Thoracic aorta (tissue), 2 donors: ENCODE measurements at regions not wholly inside any gene's neighbourhood (a gene's known extent, or its start where the extent isn't known, plus 50 kb on each side); places are given as distances from the start of the nearest gene placed in this dataset.

Experiments
- ATAC-seq: fragments of 150-250 bp; one replicate; pipeline ENCODE4 v1.8.0; 2017; ENCODE audit warnings: low read depth; ENCODE audit not compliant: insufficient number of reproducible peaks, low FRiP score
- DNase-seq: peaks from one replicate; pipeline ENCODE4 v3.0.0-alpha.2; 2020; ENCODE audit warnings: low spot score
- H3K27ac ChIP-seq, 2 donors: fragments of 200-600 bp; sonication (generic); 1 replicate in 1 of 2; 2 replicates in 1 of 2; pipeline ENCODE4 v1.5.1; 2016; ENCODE audit warnings: mild to moderate bottlenecking in 2 of 2, moderate library complexity in 2 of 2
- H3K27me3 ChIP-seq: fragments of 200-600 bp; sonication (generic); replicated peaks from 2 replicates; pipeline ENCODE4 v1.6.0; 2016; ENCODE audit warnings: mild to moderate bottlenecking; ENCODE audit not compliant: insufficient read depth
- H3K36me3 ChIP-seq: fragments of 200-600 bp; sonication (generic); one replicate; pipeline ENCODE4 v1.5.1; 2016
- H3K4me1 ChIP-seq, 2 donors: fragments of 200-600 bp; sonication (generic); 1 replicate in 1 of 2; 2 replicates in 1 of 2; pipeline versions ENCODE4 v1.5.1 to v1.6.0; 2016; ENCODE audit warnings: low read depth in 2 of 2, mild to moderate bottlenecking in 1 of 2; ENCODE audit not compliant: control insufficient read depth in 1 of 2
- H3K4me3 ChIP-seq: fragments of 200-600 bp; sonication (generic); 2 replicates; pipeline ENCODE4 v1.5.1; 2016; ENCODE audit warnings: mild to moderate bottlenecking
- H3K9me3 ChIP-seq: fragments of 200-600 bp; sonication (generic); 2 replicates; pipeline ENCODE4 v1.5.1; 2016
- TF ChIP-seq, protein P1 (sequence below): fragments of 200-600 bp; sonication (generic); IDR thresholded peaks from one replicate; pipeline ENCODE4 v1.5.1; 2019; ENCODE audit warnings: antibody characterized with exemption

DNA sequence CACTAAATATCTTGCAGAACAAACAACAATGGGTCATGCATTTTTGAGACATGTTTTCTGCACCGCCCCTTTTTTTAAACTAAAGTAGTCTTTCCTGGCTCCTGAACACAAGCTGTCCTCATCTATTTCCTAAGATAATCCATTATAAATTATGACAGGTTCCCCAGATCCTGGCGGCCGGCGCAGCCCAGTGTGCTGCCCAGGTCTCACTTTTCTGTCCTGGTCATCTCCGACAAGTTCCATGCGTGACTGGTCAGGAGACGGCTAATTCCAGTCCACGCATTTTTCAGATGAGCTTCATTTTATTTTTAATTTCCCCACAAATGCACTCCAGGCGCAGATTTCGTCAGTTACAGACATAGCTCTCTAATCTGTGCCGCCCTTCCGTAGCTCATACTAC lies 92.9 kb upstream of the EGFLAM start:
- H3K9me3 ChIP-seq, result no peaks in the 10 kb centered on the region
- no peak overlapping the region for H3K4me3 ChIP-seq
- ATAC-seq (no peak), DNase-seq (no peak)
- no peaks in the 10 kb centered on the region for H3K27me3 ChIP-seq
- H3K27ac ChIP-seq, result no peak overlapping the region
- TF ChIP-seq, protein P1, sequence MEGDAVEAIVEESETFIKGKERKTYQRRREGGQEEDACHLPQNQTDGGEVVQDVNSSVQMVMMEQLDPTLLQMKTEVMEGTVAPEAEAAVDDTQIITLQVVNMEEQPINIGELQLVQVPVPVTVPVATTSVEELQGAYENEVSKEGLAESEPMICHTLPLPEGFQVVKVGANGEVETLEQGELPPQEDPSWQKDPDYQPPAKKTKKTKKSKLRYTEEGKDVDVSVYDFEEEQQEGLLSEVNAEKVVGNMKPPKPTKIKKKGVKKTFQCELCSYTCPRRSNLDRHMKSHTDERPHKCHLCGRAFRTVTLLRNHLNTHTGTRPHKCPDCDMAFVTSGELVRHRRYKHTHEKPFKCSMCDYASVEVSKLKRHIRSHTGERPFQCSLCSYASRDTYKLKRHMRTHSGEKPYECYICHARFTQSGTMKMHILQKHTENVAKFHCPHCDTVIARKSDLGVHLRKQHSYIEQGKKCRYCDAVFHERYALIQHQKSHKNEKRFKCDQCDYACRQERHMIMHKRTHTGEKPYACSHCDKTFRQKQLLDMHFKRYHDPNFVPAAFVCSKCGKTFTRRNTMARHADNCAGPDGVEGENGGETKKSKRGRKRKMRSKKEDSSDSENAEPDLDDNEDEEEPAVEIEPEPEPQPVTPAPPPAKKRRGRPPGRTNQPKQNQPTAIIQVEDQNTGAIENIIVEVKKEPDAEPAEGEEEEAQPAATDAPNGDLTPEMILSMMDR, result no peak
- no peaks in the 10 kb centered on the region for H3K36me3 ChIP-seq
- H3K4me1 ChIP-seq, result no peaks in the 10 kb centered on the region

DNA sequence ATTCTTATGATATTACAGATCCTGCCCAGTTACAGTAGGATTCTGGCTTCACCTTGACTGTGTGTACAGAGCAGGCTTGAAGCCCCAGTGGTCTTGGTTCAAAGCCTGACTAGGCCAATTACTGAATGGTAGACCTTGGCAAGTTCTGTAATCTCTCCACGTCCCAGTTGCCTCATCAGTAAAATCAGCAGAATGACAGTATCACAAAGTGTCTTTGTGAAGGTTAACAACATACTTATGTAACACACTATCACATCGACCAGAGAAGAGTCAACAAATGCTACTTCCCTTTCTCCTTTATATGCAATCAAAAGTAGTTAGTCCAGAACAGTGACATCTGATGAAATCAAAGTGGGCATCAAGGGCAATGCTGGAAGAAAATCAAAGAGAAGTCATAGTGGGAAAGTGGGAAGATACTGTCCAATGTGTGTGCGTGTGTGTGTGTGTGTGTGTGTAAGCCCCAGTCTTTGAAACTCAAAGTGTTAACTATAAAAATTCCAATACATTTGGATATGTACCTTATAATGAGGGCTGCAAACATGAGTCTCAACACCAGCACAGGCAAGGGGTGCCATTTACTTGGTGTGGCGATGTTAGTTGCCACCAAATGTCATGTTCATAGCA lies 93.5 kb upstream of the EGFLAM start:
- Histone ChIP-seq H3K4me1 (no peaks in the 10 kb centered on the region), H3K27ac (no peak overlapping the region), H3K4me3 (no peak overlapping the region), H3K9me3 (no peaks in the 10 kb centered on the region), H3K36me3 (no peaks in the 10 kb centered on the region), H3K27me3 (no peaks in the 10 kb centered on the region)
- TF ChIP-seq, protein P1, result no peak
- no peak for ATAC-seq
- no peak for DNase-seq

DNA sequence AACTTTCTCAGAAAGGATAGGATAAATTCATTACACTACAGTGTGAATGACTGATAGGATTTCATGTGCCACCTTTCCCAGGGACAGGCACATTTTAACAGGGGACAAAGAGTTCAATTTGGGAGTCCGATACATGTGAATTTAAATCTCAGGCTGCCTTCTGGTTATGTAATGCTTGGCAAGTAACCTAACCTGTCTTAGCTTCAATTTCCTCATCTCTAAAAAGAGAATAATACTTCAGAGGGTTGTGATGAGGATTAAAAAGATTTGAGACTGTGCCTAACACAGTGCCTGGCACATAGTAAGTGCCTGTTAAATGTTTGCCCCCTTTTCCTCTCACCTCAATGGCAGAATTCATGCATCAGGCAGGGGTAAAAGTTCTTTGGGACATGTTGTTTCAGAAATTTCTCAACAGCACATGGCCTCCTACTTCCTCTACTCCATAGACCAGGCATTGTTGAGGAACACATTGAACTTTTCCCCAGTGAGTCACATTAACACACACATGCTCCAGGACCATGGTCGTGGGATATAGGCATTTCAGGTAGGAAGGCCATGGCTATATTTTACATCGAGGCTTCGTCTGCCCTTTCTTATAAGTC lies 94.6 kb upstream of the EGFLAM start:
- ATAC-seq, result no peak
- H3K27ac ChIP-seq, result no peak overlapping the region
- no peak for DNase-seq
- no peaks in the 10 kb centered on the region for H3K9me3 ChIP-seq
- no peaks in the 10 kb centered on the region for H3K4me1 ChIP-seq
- H3K4me3 ChIP-seq, result no peak overlapping the region
- no peaks in the 10 kb centered on the region for H3K36me3 ChIP-seq
- no peaks in the 10 kb centered on the region for H3K27me3 ChIP-seq
- TF ChIP-seq, protein P1, result no peak

DNA sequence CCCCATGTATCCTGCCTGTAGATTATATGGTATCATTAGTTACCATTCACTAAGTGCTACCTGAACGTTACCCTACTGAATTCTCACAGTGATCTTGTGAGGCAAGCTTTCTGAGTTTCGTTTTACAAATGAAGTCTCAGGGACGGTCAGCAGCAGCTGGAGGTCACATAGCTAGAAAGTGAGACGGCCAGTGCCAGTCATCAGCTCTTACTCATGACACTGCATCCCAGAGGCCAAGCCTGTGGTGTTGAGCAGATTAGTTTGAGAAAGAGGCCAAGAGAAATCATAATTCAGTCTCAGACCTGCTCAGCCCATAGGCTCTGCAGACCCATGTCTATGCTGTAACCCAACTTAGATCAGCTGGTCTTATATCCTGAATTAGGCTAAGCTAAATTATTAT lies 95.7 kb upstream of the EGFLAM start:
- ATAC-seq (no peak), DNase-seq (no peak)
- Histone ChIP-seq H3K9me3 (no peaks in the 10 kb centered on the region), H3K36me3 (no peaks in the 10 kb centered on the region), H3K4me3 (no peak overlapping the region), H3K27me3 (no peaks in the 10 kb centered on the region), H3K4me1 (no peaks in the 10 kb centered on the region), H3K27ac (no peak overlapping the region)
- TF ChIP-seq, protein P1, result no peak

DNA sequence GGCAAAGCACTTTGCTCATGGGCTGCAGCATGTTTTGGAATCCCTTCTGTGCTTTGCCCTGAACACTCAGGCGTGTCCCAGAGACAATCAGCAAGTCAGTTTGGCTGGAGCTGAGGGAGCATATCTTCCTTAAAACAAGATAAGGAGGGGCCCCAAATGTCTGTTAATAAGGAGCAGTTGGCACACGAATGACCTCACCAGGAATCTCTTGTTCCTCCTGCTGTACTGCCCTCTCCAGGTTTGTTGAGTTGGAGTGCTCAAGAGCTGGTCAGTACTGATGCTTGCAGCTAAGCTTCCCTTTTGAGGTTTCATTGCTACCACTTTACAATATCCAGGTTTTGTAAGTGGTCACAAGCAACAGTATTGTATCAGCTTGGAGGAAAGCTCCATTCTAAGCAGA lies 101.3 kb upstream of the EGFLAM start:
- TF ChIP-seq, protein P1, result no peak
- Histone ChIP-seq H3K27me3 (no peaks in the 10 kb centered on the region), H3K27ac (no peak overlapping the region), H3K9me3 (no peaks in the 10 kb centered on the region), H3K36me3 (no peaks in the 10 kb centered on the region), H3K4me1 (no peaks in the 10 kb centered on the region), H3K4me3 (no peak overlapping the region)
- DNase-seq, result no peak
- no peak for ATAC-seq
